HG02852 (cell line): ENCODE measurements at regions not wholly inside any gene's neighbourhood (a gene's known extent, or its start where the extent isn't known, plus 50 kb on each side); places are given as distances from the start of the nearest gene placed in this dataset.
"Not testable (repeated sequence)": the region's sequence is repeated elsewhere in the genome, so short reads cannot be mapped to it uniquely, and the experiment has no call there.

Experiments used
- ATAC-seq: cut with Tn5 transposase; IDR thresholded peaks from one replicate; pipeline ENCODE4 v1.9.1; 2021; ENCODE audit warnings: mild to moderate bottlenecking, moderate library complexity; ENCODE audit not compliant: unreplicated experiment

DNA sequence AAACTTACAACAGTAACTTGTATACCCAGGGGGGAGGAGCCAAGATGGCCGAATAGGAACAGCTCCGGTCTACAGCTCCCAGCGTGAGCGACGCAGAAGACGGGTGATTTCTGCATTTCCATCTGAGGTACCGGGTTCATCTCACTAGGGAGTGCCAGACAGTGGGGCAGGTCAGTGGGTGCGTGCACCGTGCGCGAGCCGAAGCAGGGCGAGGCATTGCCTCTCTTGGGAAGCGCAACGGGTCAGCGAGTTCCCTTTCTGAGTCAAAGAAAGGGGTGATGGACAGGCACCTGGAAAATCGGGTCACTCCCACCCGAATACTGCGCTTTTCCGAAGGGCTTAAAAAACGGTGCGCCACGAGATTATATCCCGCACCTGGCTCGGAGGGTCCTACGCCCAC, 278.8 kb downstream of the FAM47B start:
- not testable (repeated sequence) for ATAC-seq

DNA sequence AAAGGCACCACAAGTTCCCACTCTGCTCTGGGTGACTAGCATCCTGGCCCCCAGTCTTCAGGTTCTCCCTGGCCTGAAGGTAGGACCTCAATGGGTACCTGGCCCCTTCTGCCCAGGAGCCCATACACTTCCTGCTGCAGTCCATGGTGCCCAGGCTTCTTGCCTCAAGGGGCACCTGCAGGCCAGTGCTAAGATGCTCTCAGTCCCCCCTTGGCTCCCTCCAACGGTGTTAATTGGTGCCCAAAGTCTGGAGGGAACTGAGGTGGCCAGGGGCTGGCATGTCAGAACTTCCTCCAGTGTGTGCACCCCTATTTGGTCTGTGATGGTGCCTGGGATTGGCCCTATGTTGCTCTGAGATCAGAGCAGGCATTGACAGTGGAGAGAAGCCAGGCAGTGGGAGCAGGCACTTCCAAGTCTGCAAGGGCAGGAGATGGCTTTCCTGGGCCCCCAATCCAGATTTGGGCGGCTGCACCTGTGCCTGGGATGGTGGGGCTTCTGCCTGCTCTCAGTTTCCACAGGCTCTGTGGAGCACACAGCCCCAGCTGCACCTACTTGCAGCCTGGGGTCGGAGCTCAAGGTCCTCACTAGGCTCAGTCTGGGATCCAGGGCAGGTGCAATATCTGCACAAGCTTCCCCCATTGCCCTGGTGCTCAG, 301.6 kb downstream of the FAM47B start:
- ATAC-seq = no peak

DNA sequence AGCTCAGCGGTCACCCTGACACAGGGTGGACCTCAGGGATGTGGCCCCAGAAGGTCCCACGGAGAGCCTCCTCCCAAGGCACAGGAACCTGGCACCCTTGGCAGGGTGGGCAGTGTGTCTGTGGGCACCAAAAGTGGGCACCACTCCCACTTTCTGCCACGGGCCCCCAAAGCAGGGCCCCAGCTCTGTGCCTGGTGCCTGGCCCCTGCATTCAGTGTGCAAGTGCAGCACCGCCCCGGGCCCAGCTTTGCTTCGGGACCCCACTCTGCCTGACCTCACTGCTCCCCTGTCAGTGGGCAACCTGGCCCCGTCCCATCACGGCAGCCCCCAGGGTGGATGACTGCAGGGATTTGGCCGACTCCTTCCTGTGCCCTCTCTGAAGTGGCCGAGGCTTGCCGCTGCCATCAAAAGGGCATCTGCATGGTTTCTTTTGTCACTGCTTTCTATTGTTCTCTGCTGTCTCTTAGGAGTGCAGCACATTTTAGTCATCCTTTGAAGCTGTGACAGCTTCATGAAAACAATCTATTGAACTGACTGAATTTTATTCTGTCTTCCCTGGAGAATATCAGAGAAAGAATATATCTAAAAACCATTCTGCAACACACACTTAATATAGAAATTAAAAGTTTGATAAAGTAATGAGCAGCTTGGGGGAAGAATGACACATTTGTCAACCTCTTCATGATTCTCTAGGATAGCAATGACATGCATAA, 302.4 kb downstream of the FAM47B start:
- no peak for ATAC-seq

GRCh38 chrX:35251226-35251625, 308.6 kb downstream of the FAM47B start:
- no peak for ATAC-seq

GRCh38 chrX:35276115-35276514, 333.5 kb downstream of the FAM47B start:
- no peak for ATAC-seq

- ATAC-seq = no peak
Measured at GRCh38 chrX:35285289-35285962, 342.8 kb downstream of the FAM47B start.

DNA sequence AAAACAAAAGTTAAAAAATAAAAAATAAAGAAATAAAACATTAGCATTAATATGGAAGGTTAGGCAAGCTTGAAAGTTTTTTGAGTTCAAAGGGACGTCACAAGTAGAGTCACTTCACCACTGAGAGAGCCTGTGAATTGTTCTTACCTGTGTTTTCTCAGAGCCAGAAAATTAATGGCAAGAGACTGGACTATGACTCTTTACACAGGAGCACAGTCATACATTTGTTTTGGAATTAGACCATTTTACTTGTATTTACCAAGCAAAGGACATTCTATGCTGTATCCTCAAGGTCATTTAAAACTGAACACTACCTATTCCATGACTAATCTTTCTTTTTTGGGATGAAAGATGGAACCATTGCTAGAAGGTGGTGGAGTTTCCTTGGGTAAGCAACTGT, 346.1 kb downstream of the FAM47B start:
- ATAC-seq = no peak

DNA sequence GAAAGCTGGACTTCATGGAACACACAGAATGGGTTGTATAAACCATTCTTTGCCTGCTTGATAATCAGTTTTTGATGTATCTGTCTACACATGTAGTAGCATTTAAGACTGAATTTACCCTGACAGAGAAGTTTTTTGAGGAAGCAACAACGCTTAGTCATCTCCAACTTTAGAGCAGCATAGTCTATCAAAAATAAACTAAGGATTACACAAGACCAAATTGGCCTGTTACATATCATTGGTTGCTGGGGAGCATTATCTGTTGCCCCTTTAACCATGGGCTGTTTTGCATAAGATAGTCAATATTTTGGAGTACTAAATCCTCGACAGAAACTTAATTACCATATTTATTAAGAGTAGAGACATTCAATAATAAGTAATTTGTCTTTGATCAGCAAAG, 347.4 kb downstream of the FAM47B start:
- no peak for ATAC-seq

DNA sequence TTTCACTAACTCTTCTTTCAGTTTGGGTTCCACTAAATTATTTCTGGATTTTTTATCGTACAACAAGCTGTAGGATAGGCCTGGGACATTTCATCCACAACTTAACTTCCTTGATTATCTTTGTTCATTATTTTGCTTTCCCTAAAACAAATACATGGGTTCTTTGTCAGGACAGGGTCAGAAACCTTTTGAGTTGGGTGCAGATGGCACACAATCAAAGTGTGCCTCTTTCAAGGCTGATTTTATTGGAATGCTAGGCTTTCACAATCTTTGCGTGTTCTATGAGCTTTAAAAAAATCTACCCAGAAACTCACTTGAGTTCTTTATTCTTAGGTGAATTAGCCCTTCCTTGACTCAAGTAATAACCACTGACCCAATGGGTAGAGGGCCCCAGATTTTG, 348.4 kb downstream of the FAM47B start:
- no peak for ATAC-seq

DNA sequence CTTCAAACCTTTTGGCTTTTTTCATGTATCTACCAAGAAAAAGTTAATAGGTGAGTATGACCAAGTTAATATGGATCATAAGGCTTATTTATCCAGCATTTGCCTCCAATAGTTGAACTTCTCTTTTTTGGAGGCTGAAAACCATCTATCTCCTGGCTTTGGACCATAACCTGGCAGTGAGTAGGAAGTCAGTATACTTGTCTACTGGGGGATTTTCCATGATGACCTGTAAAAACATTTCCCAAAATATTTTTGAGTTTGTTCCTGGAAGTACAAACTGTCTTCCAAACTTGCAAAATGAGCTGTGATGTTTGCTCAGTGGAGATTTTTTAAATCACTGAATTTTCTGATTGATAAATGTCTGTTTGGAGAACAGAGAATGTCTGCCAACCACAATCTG, 349.9 kb downstream of the FAM47B start:
- no peak for ATAC-seq

DNA sequence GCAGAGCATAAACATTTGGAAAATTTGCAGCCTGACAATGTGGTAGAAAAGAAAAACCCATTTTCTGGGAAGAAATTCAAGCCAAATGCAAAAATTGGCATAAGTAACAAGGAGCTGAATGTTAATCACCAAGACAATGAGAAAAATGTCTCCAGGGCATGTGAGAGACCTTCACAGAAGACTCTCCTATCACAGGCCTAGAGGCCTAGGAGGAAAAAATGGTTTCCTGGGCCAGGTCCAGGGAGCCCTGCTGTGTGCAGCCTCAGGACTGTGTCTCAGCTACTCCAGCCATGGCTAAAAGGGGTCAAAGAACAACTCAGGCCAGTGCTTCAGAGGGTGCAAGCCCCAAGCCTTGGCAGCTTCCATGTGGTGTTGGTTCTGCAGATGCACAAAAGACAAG, 362.4 kb downstream of the FAM47B start:
- ATAC-seq = not testable (repeated sequence)

GRCh38 chrX:35339796-35340195, 397.2 kb downstream of the FAM47B start:
- no peak for ATAC-seq

DNA sequence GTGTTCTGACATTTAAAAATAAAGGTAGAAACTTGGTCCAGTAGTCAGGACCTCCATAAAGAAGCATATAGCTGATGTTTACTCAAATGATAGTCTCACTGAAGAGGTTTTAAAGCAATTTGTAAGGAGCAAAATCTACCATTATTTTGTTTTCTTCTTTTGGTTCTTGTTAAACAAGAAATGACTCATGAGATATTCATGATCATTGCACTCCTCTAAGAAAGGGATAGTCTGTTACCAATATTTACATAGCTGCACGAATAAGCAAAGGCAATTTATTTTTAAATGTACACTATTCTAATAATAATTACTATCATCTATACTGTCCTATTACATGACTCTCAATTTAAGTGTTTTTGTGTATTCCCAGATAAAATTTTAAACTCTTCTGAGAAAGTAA, 397.9 kb downstream of the FAM47B start:
- ATAC-seq = no peak

DNA sequence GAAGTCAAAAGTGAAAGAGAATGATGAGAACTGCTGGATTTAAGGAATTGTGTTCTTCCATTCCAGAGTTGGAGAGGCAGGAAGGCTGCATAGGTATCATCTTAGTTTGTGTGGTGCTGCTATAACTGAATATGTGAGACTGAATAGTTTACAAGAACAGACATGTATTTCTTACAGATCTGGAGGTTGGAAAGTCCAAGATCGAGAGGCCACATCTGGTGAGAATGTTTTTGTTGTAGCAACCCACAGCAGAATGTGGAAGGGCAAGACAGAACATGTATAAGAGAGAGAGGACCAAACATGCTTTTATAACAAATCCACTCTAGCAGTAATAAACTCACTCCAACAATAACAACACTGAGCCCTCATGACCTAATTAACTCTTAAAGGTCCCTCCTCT, 408.6 kb downstream of the FAM47B start:
- ATAC-seq = no peak

DNA sequence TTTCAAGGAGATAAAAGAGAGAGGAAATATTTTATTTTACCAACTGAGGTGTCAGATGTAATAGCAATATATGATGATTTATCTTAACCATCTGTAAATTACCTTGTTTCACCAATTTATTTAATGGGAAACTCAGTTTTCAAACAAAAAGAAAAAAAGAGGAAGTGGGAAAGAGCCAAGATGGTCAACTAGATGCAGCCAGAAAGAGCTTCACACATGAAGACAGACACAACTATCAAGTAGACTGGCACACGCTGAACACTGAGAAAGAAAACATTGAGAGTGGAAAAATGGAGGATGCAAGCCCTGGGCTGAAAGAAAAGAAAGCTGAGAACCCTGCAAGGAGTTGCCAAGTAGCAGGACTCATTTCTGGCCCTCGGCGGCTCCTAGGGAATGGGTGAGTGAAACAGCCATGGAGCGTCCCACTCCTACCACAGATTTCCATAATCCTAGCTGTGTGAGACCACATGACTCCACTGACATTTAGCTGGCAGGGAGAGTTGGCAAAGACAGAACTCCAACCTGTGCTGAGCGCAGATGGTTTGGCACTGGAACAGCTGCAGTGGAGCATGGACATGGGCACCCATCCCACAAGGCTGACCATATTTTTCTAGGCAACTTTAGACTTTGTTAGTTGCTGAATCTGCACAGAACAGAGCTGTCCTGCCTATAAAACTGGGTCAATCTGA, 409.3 kb downstream of the FAM47B start:
- ATAC-seq = no peak

DNA sequence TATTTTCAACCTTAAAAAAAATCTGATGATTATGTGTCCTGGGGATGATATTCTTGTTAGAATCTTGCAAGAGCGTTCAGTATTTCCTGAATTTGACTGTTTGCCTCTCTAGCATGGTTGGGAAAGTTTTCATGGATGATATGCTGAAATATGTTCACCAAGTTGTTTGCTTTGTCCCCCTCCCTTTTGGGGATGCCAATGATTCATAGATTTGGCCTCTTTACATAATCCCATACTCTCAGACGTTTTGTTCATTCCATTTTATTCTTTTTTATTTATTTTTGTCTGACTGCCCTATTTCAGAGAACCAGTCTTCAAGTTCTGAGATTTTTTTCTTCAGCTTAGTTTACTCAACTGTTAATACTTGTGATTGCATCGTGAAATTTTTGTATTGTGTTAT, 415.1 kb downstream of the FAM47B start:
- ATAC-seq = no peak

DNA sequence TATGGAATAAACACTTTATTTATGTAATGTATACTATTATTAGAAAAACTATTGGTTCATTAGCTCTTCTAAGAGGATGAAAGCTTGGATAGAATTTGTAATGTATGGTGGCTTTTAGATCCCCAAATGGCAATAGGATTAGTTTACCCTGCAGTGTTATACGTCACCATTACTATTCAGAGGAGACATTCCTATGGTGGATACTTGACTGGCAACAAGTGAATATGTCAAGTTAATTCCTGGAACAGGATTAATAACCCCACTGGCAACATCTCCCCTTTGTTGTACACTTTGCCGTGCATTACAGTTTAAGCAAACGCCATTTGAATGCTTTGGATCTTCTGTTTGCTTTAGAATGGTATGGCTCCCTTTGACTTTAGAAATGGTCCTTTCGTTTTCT, 420.3 kb downstream of the FAM47B start:
- no peak for ATAC-seq

DNA sequence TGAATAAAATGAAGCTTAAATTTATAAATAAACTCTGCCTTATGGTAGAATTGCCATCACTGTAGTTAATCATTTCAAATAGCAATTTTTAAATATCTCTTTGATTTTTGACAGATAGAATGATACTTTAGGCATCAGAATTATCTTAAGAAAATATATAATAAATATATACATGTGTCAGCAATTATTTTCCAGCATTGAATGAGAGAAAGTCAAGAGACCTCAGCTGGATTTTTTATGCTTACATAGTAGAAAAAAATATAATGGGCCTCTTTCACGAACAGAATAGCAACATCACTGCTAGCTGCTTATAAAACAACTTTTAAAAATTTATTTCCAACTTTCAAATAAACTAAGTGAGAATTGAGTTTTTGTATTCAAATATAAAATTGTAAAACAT, 424.0 kb upstream of the MAGEB16 start:
- ATAC-seq = no peak

DNA sequence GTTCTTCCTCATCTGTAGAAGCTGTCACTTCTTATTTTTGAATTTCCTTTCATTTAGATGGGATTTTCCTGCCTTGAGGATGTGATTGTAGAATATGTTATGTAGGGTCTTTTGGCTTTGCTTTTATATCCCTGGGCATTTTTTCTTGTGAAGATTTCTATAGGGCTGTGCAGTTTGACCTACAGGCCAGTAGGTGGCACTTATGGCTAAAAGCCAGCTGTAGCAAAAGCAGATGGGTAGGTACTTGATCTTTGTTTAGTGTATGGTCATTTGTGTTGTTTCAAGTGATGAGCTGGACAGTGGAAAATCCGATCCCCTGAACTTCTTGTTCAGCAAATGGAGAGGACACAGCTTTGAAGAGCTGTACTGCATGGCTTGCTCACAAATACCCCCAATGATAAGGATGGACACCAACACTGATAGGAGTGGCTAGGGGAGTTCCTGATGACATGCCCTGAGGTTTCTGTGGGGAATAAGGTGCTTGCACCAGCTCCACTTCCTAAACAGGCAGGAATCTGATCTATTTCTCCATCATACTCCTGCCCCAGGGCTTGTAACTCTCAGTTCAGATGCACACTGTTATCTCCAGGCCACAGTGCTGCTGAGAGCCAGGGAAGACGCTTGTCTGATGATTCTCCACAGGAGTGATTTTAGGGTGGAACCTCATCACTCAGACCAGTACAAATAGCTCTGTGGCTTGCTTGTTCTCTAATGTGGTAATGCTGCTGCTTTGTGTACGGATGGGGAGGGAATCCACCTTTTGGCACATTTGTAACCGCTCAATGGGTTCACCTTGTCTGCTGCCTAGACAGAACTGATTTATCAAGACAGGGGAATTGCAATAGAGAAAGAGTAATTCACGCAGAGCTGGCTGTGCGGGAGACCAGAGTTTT, 417.1 kb upstream of the MAGEB16 start:
- ATAC-seq = peak; percentile 74

- ATAC-seq = not testable (repeated sequence)
Measured at GRCh38 chrX:35381709-35382108, 416.4 kb upstream of the MAGEB16 start.

GRCh38 chrX:35382966-35383365, 415.2 kb upstream of the MAGEB16 start:
- ATAC-seq = no peak
